HL-60 (cell line): ENCODE measurements at regions not wholly inside any gene's neighbourhood (a gene's known extent, or its start where the extent isn't known, plus 50 kb on each side); places are given as distances from the start of the nearest gene placed in this dataset.

ENCODE experiments used
- CTCF ChIP-seq: IDR thresholded peaks from one replicate; pipeline ENCODE4 v1.5.1; 2011; ENCODE audit warnings: low read length, control low read depth, inconsistent platforms; ENCODE audit not compliant: insufficient read depth
- GABPA ChIP-seq: IDR thresholded peaks from 2 replicates; pipeline ENCODE4 v1.6.1; 2012; ENCODE audit warnings: low read depth
- POLR2AphosphoS5 ChIP-seq: IDR thresholded peaks from 2 replicates; pipeline ENCODE4 v1.6.1; 2012; ENCODE audit warnings: low read depth
- REST ChIP-seq: IDR thresholded peaks from 2 replicates; pipeline ENCODE4 v1.6.1; 2012; ENCODE audit warnings: low read depth; ENCODE audit not compliant: insufficient replicate concordance
- SPI1 ChIP-seq: IDR thresholded peaks from 2 replicates; pipeline ENCODE4 v1.6.1; 2012; ENCODE audit warnings: low read depth, mild to moderate bottlenecking, borderline replicate concordance

- no peak for TF ChIP-seq CTCF
- TF ChIP-seq POLR2AphosphoS5: no peak
- no peak for TF ChIP-seq SPI1
- TF ChIP-seq REST: no peak
- TF ChIP-seq GABPA: no peak
Observed at GRCh38 chr10:36416513-36416912, 708.9 kb upstream of the ANKRD30A start.
